Hematopoietic multipotent progenitor cell treated with erythropoietin and hydrocortisone succinate and interleukin-3 and kit ligand, for 17 days (in vitro differentiated cells): ENCODE measurements at regions not wholly inside any gene's neighbourhood (a gene's known extent, or its start where the extent isn't known, plus 50 kb on each side); places are given as distances from the start of the nearest gene placed in this dataset.
"Not testable (repeated sequence)": the region's sequence is repeated elsewhere in the genome, so short reads cannot be mapped to it uniquely, and the experiment has no call there.

Experiments used
- DNase-seq: peaks from one replicate; pipeline ENCODE4 v3.0.0-alpha.2; 2015; ENCODE audit warnings: low spot score

- no peak for DNase-seq
These were observed 208.5 kb upstream of the ZSWIM2 start for GRCh38 chr2:187057466-187057865.

- DNase-seq, result no peak
These were observed 207.7 kb upstream of the ZSWIM2 start for GRCh38 chr2:187056416-187057334.

GRCh38 chr2:187055463-187055862 lies 206.5 kb upstream of the ZSWIM2 start:
- DNase-seq, result peak; percentile 5

- DNase-seq, result no peak
These were observed 205.7 kb upstream of the ZSWIM2 start for GRCh38 chr2:187054501-187055319.

- DNase-seq, result no peak
These were observed 202.4 kb upstream of the ZSWIM2 start for GRCh38 chr2:187051350-187051749.

- DNase-seq, result no peak
These were observed 201.5 kb upstream of the ZSWIM2 start for GRCh38 chr2:187050409-187050998.

GRCh38 chr2:187037310-187037709 lies 188.3 kb upstream of the ZSWIM2 start:
- DNase-seq, result no peak

- no peak for DNase-seq
These were observed 185.5 kb upstream of the ZSWIM2 start for GRCh38 chr2:187034434-187034833.

GRCh38 chr2:187024739-187025138 lies 175.8 kb upstream of the ZSWIM2 start:
- DNase-seq, result no peak

- not testable (repeated sequence) for DNase-seq
These were observed 175.0 kb upstream of the ZSWIM2 start for GRCh38 chr2:187023996-187024395.

GRCh38 chr2:187017438-187017837 lies 168.5 kb upstream of the ZSWIM2 start:
- no peak for DNase-seq

- no peak for DNase-seq
These were observed 164.1 kb upstream of the ZSWIM2 start for GRCh38 chr2:187013058-187013457.

- DNase-seq, result no peak
These were observed 162.3 kb upstream of the ZSWIM2 start for GRCh38 chr2:187011206-187011832.

GRCh38 chr2:187009483-187010239 lies 160.7 kb upstream of the ZSWIM2 start:
- no peak for DNase-seq

- no peak for DNase-seq
These were observed 159.1 kb upstream of the ZSWIM2 start for GRCh38 chr2:187008111-187008510.

GRCh38 chr2:187003611-187004010 lies 154.6 kb upstream of the ZSWIM2 start:
- DNase-seq, result no peak

- DNase-seq, result no peak
These were observed 154.1 kb upstream of the ZSWIM2 start for GRCh38 chr2:187003038-187003554.

GRCh38 chr2:187002242-187002641 lies 153.3 kb upstream of the ZSWIM2 start:
- DNase-seq, result no peak

GRCh38 chr2:187001248-187001647 lies 152.3 kb upstream of the ZSWIM2 start:
- DNase-seq, result no peak

- no peak for DNase-seq
These were observed 146.1 kb upstream of the ZSWIM2 start for GRCh38 chr2:186995092-186995491.

GRCh38 chr2:186992597-186992996 lies 143.6 kb upstream of the ZSWIM2 start:
- no peak for DNase-seq
